NB4 (cell line): ENCODE measurements at regions not wholly inside any gene's neighbourhood (a gene's known extent, or its start where the extent isn't known, plus 50 kb on each side); places are given as distances from the start of the nearest gene placed in this dataset.

Experiments used
- CTCF ChIP-seq: IDR thresholded peaks from one replicate; pipeline ENCODE4 v1.5.1; 2012; ENCODE audit warnings: low read depth, low read length
- MAX ChIP-seq: IDR thresholded peaks from 2 replicates; pipeline ENCODE4 v1.6.1; 2011; ENCODE audit warnings: low read depth, low read length
- MYC ChIP-seq: IDR thresholded peaks from 2 replicates; pipeline ENCODE4 v1.6.1; 2011; ENCODE audit warnings: low read depth, low read length
- POLR2A ChIP-seq: IDR thresholded peaks from 2 replicates; pipeline ENCODE4 v1.6.1; 2011; ENCODE audit warnings: mild to moderate bottlenecking; ENCODE audit not compliant: insufficient read length; ENCODE audit errors: extremely low read depth

- TF ChIP-seq MYC = no peak
- no peak for TF ChIP-seq CTCF
- TF ChIP-seq POLR2A = no peak
- no peak for TF ChIP-seq MAX
These were observed 311.1 kb downstream of the VPS13C start for GRCh38 chr15:61749169-61749568.
